Suppressor macrophage treated with lipopolysaccharide for 4 hours (primary cell): ENCODE measurements at regions not wholly inside any gene's neighbourhood (a gene's known extent, or its start where the extent isn't known, plus 50 kb on each side); places are given as distances from the start of the nearest gene placed in this dataset.
"Not testable (repeated sequence)": the region's sequence is repeated elsewhere in the genome, so short reads cannot be mapped to it uniquely, and the experiment has no call there.

ENCODE experiments used
- DNase-seq: peaks from one replicate; pipeline ENCODE4 v3.0.0-alpha.2; 2020

- no peak for DNase-seq
Measured at GRCh38 chr3:30475809-30476178, 130.6 kb upstream of the TGFBR2 start.

- DNase-seq, result peak; percentile 86
Measured at GRCh38 chr3:30476368-30477084, 129.9 kb upstream of the TGFBR2 start.

- DNase-seq, result peak; percentile 40
Measured at GRCh38 chr3:30477149-30477921, 129.1 kb upstream of the TGFBR2 start.

- not testable (repeated sequence) for DNase-seq
Measured at GRCh38 chr3:30479737-30480136, 126.7 kb upstream of the TGFBR2 start.

- DNase-seq, result not testable (repeated sequence)
Measured at GRCh38 chr3:30480156-30480555, 126.2 kb upstream of the TGFBR2 start.

GRCh38 chr3:30480587-30480986 lies 125.8 kb upstream of the TGFBR2 start:
- no peak for DNase-seq

GRCh38 chr3:30481241-30481640 lies 125.2 kb upstream of the TGFBR2 start:
- no peak for DNase-seq

GRCh38 chr3:30484229-30484628 lies 122.2 kb upstream of the TGFBR2 start:
- DNase-seq, result not testable (repeated sequence)

GRCh38 chr3:30486368-30486767 lies 120.0 kb upstream of the TGFBR2 start:
- DNase-seq, result no peak

- no peak for DNase-seq
Measured at GRCh38 chr3:30488070-30488756, 118.2 kb upstream of the TGFBR2 start.

GRCh38 chr3:30492322-30493192 lies 113.8 kb upstream of the TGFBR2 start:
- peak; percentile 51 for DNase-seq

- DNase-seq, result peak; percentile 72
Measured at GRCh38 chr3:30493911-30494311, 112.5 kb upstream of the TGFBR2 start.

GRCh38 chr3:30495172-30496065 lies 111.0 kb upstream of the TGFBR2 start:
- no peak for DNase-seq

GRCh38 chr3:30496066-30496966 lies 110.1 kb upstream of the TGFBR2 start:
- DNase-seq, result no peak

- DNase-seq, result no peak
Measured at GRCh38 chr3:30498587-30498967, 107.8 kb upstream of the TGFBR2 start.

- DNase-seq, result no peak
Measured at GRCh38 chr3:30500666-30501399, 105.6 kb upstream of the TGFBR2 start.

GRCh38 chr3:30501526-30501925 lies 104.9 kb upstream of the TGFBR2 start:
- DNase-seq, result no peak

- no peak for DNase-seq
Measured at GRCh38 chr3:30502051-30502741, 104.2 kb upstream of the TGFBR2 start.

- no peak for DNase-seq
Measured at GRCh38 chr3:30502742-30503073, 103.7 kb upstream of the TGFBR2 start.
